SK-N-SH (cell line): ENCODE measurements at regions not wholly inside any gene's neighbourhood (a gene's known extent, or its start where the extent isn't known, plus 50 kb on each side); places are given as distances from the start of the nearest gene placed in this dataset.

Source experiments
- CTCF ChIA-PET: fragments of 300-600, 350-600 bp; formaldehyde crosslinking; extraction: SDS; loops from one replicate; lab custom pipeline; 2021; lab: Yijun Ruan, JAX
- POLR2A ChIA-PET: fragments of 350-600 bp; sonication (Branson Sonifier 250); formaldehyde crosslinking; extraction: SDS; loops from one replicate; lab custom pipeline; 2020; ENCODE audit warnings: antibody characterized with exemption, inconsistent platforms; lab: Yijun Ruan, JAX
- DNase-seq: peaks from one replicate; pipeline ENCODE4 v3.0.0; 2012
- H2AFZ ChIP-seq: fragments of 200-600 bp; sonication (generic); 2 replicates; pipeline ENCODE4 v1.8.1; 2016; ENCODE audit warnings: antibody characterized with exemption, mild to moderate bottlenecking, low read depth
- H3F3A ChIP-seq: fragments of 200-600 bp; sonication (generic); replicated peaks from 2 replicates; pipeline ENCODE3; 2016; ENCODE audit warnings: antibody characterized with exemption, mild to moderate bottlenecking; ENCODE audit not compliant: insufficient read depth
- H3K27ac ChIP-seq, 2 experiments: fragments of 200-500 bp in 1 of 2; fragments of 200-600 bp in 1 of 2; sonication (Bioruptor generic) in 1 of 2; sonication (generic), shearing (Covaris generic) in 1 of 2; 2 replicates each; pipeline versions ENCODE4 v1.5.1 to v1.6.1; 2014 to 2016; ENCODE audit warnings: low read depth in 2 of 2, inconsistent platforms in 1 of 2, low read length in 1 of 2, mild to moderate bottlenecking in 1 of 2, mixed read lengths in 1 of 2
- H3K27me3 ChIP-seq: fragments of 200-600 bp; sonication (generic), shearing (Covaris generic); 2 replicates; pipeline ENCODE4 v1.6.1; 2016; ENCODE audit warnings: mixed run types; ENCODE audit not compliant: insufficient read depth
- H3K36me3 ChIP-seq, 2 experiments: fragments of 200-500 bp in 1 of 2; fragments of 200-600 bp in 1 of 2; sonication (Bioruptor generic) in 1 of 2; sonication (generic) in 1 of 2; replicated peaks in 1 of 2; 2 replicates each; pipeline versions ENCODE3 to v1.5.1; 2014 to 2016; ENCODE audit warnings: low read length in 1 of 2, mild to moderate bottlenecking in 1 of 2; ENCODE audit not compliant: insufficient read depth in 2 of 2, control insufficient read depth in 1 of 2
- H3K4me1 ChIP-seq, 2 experiments: fragments of 200-500 bp in 1 of 2; fragments of 200-600 bp in 1 of 2; sonication (Bioruptor generic) in 1 of 2; sonication (generic), shearing (Covaris generic) in 1 of 2; 2 replicates each; pipeline versions ENCODE4 v1.5.1 to v1.6.1; 2014 to 2016; ENCODE audit warnings: low read depth in 1 of 2, low read length in 1 of 2, mixed run types in 1 of 2; ENCODE audit not compliant: insufficient read depth in 2 of 2, control insufficient read depth in 1 of 2
- H3K4me2 ChIP-seq: fragments of 200-600 bp; sonication (generic), shearing (Covaris generic); 2 replicates; pipeline ENCODE4 v1.6.1; 2017; ENCODE audit warnings: mixed run types
- H3K4me3 ChIP-seq, 2 experiments: fragments of 200-500 bp in 1 of 2; fragments of 200-600 bp in 1 of 2; sonication (Bioruptor generic) in 1 of 2; sonication (generic), shearing (Covaris generic) in 1 of 2; 2 replicates each; pipeline versions ENCODE4 v1.5.1 to v1.8.1; 2014 to 2016; ENCODE audit warnings: low read depth in 2 of 2, inconsistent platforms in 1 of 2, low read length in 1 of 2, mild to moderate bottlenecking in 1 of 2, mixed read lengths in 1 of 2, moderate library complexity in 1 of 2
- H3K79me2 ChIP-seq: fragments of 200-600 bp; sonication (generic); 2 replicates; pipeline ENCODE4 v1.8.1; 2017; ENCODE audit warnings: mild to moderate bottlenecking; ENCODE audit not compliant: insufficient read depth
- H3K9ac ChIP-seq: fragments of 200-600 bp; sonication (generic); 2 replicates; pipeline ENCODE4 v1.6.1; 2017; ENCODE audit warnings: mixed run types
- H3K9me2 ChIP-seq: fragments of 200-600 bp; sonication (generic); 2 replicates; pipeline ENCODE4 v1.6.1; 2017; ENCODE audit warnings: mixed run types
- H3K9me3 ChIP-seq: fragments of 200-600 bp; sonication (generic); 2 replicates; pipeline ENCODE4 v1.6.1; 2017; ENCODE audit warnings: mixed run types, mild to moderate bottlenecking, moderate library complexity
- H4K20me1 ChIP-seq: fragments of 200-600 bp; sonication (generic); 2 replicates; pipeline ENCODE4 v1.6.1; 2017; ENCODE audit warnings: mild to moderate bottlenecking, mixed run types; ENCODE audit not compliant: insufficient read depth
- ELF1 ChIP-seq: IDR thresholded peaks from 2 replicates; pipeline ENCODE4 v1.4.0; 2012
- FOSL2 ChIP-seq: IDR thresholded peaks from 2 replicates; pipeline ENCODE4 v1.4.0; 2012; ENCODE audit warnings: low read depth, mild to moderate bottlenecking, moderate library complexity, borderline replicate concordance
- GABPA ChIP-seq: IDR thresholded peaks from 2 replicates; pipeline ENCODE4 v1.4.0; 2012; ENCODE audit warnings: low read depth, mild to moderate bottlenecking
- JUND ChIP-seq: IDR thresholded peaks from 2 replicates; pipeline ENCODE4 v1.4.0; 2012
- MXI1 ChIP-seq: IDR thresholded peaks from 2 replicates; pipeline ENCODE4 v1.6.1; 2012; ENCODE audit warnings: mild to moderate bottlenecking, low read depth, low read length, improper control_type of control experiment
- NFIC ChIP-seq: IDR thresholded peaks from 2 replicates; pipeline ENCODE4 v1.4.0; 2012; ENCODE audit warnings: borderline replicate concordance
- POLR2AphosphoS5 ChIP-seq: IDR thresholded peaks from 2 replicates; pipeline ENCODE4 v1.6.1; 2012; ENCODE audit warnings: low read depth, low read length
- RCOR1 ChIP-seq: fragments of 150-350 bp; IDR thresholded peaks from 2 replicates; pipeline ENCODE4 v1.6.1; 2017; ENCODE audit warnings: antibody characterized with exemption, low read length
- SMC3 ChIP-seq: IDR thresholded peaks from 2 replicates; pipeline ENCODE4 v1.6.1; 2012; ENCODE audit warnings: low read depth, low read length, improper control_type of control experiment
- TEAD4 ChIP-seq: IDR thresholded peaks from 2 replicates; pipeline ENCODE4 v1.4.0; 2012; ENCODE audit warnings: mild to moderate bottlenecking, borderline replicate concordance; ENCODE audit not compliant: insufficient read depth
- YY1 ChIP-seq: IDR thresholded peaks from 2 replicates; pipeline ENCODE4 v1.4.0; 2012; ENCODE audit warnings: low read depth, mild to moderate bottlenecking
- WGBS: methylation state at CpG from one replicate; pipeline ENCODE4 v1.1.6; 2017; ENCODE audit warnings: low lambda C conversion rate; 5-methylcytosine and 5-hydroxymethylcytosine counted together
- TF ChIP-seq, protein P1 (sequence below): fragments of 150-350 bp; IDR thresholded peaks from 2 replicates; pipeline ENCODE4 v1.6.1; 2016; ENCODE audit warnings: mild to moderate bottlenecking, low read depth, low read length
- TF ChIP-seq, protein P2 (sequence below): IDR thresholded peaks from 2 replicates; pipeline ENCODE4 v1.4.0; 2012; ENCODE audit warnings: low read depth, borderline replicate concordance
- TF ChIP-seq, protein P3 (sequence below): fragments of 200-600 bp; sonication (generic); IDR thresholded peaks from 2 replicates; pipeline ENCODE4 v1.6.1; 2017; ENCODE audit warnings: antibody characterized with exemption, mild to moderate bottlenecking, moderate library complexity
- TF ChIP-seq, protein P4 (sequence below): IDR thresholded peaks from 2 replicates; pipeline ENCODE4 v1.6.1; 2012; ENCODE audit warnings: mild to moderate bottlenecking, low read depth, low read length, moderate library complexity
- TF ChIP-seq, protein P5 (sequence below): IDR thresholded peaks from 2 replicates; pipeline ENCODE4; 2012

DNA sequence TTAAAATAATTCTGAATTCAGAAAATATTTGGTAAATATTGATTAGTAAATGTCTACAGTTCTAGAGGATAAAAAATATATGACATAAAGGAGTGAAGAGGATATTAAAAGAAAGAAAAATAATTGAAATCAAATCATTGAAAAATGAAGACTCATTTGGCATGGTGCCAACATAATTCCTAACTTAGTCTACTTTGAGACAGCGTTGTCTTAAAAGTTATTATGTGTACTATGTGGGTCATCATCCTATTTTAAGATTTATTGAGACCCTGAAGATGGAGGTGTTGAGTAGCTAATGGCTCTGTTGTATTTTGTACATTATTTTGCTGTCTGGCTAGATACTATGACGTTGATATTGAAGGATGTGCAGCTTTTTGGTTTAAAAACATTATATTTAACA lies 156.7 kb upstream of the PTGFR start:
- ChIA-PET CTCF (interaction anchor here (0.7 to 2.5 kb wide), 33 partner anchors 8 to 273 kb away, joined by 3 to 13 read pairs (median 4); no protein-coding TSS in a partner anchor), POLR2A (no interaction called here)

DNA sequence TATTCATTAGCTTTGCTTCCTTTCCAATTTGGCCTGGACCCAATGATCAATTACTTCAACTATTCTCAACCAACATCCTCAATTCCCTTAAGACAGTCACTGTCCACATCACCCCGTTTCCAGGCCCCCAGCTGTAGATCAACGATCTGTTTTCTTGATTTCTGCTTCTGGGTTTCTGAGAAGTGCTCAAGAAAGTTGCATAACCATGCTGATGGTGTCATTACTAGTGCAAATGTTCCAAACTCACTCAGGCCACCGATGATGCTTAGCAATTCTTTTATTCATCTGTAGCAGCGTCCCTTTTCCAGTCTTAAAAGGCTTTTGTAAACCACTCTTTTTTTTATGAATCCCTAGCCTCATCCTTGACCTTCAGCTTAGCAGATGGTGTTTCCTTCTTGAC lies 155.8 kb upstream of the PTGFR start:
- ChIA-PET POLR2A (no interaction called here), CTCF (interaction anchor here (0.7 to 2.5 kb wide), 9 partner anchors 9 to 273 kb away, joined by 3 to 13 read pairs (median 9); no protein-coding TSS in a partner anchor)
- Histone ChIP-seq H3K79me2 (no peaks in the 10 kb centered on the region), H3F3A (peaks cover 16% of the 10 kb centered on the region), H4K20me1 (no peaks in the 10 kb centered on the region), H3K36me3 (no peaks in the 10 kb centered on the region), H3K9ac (no peak overlapping the region), H3K4me3 (no peak overlapping the region), H3K9me2 (no peaks in the 10 kb centered on the region), H3K4me1 (peaks cover 0 to 10% of the 10 kb centered on the region in 2 experiments; a peak in 2 of 4 replicates), H3K27ac (no peak overlapping the region), H3K9me3 (no peaks in the 10 kb centered on the region), H3K4me2 (no peak overlapping the region), H3K27me3 (no peaks in the 10 kb centered on the region), H2AFZ (no peak overlapping the region)
- 64% methylated on average over 4 of the region's 4 CpGs for WGBS
- DNase-seq, result no peak
- TF ChIP-seq JUND (no peak), GABPA (no peak), YY1 (no peak), FOSL2 (no peak), POLR2AphosphoS5 (no peak), ELF1 (no peak), SMC3 (no peak)
- TF ChIP-seq, protein P1, sequence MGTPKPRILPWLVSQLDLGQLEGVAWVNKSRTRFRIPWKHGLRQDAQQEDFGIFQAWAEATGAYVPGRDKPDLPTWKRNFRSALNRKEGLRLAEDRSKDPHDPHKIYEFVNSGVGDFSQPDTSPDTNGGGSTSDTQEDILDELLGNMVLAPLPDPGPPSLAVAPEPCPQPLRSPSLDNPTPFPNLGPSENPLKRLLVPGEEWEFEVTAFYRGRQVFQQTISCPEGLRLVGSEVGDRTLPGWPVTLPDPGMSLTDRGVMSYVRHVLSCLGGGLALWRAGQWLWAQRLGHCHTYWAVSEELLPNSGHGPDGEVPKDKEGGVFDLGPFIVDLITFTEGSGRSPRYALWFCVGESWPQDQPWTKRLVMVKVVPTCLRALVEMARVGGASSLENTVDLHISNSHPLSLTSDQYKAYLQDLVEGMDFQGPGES, result no peak
- TF ChIP-seq, protein P2, sequence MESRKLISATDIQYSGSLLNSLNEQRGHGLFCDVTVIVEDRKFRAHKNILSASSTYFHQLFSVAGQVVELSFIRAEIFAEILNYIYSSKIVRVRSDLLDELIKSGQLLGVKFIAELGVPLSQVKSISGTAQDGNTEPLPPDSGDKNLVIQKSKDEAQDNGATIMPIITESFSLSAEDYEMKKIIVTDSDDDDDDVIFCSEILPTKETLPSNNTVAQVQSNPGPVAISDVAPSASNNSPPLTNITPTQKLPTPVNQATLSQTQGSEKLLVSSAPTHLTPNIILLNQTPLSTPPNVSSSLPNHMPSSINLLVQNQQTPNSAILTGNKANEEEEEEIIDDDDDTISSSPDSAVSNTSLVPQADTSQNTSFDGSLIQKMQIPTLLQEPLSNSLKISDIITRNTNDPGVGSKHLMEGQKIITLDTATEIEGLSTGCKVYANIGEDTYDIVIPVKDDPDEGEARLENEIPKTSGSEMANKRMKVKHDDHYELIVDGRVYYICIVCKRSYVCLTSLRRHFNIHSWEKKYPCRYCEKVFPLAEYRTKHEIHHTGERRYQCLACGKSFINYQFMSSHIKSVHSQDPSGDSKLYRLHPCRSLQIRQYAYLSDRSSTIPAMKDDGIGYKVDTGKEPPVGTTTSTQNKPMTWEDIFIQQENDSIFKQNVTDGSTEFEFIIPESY, result no peak
- TF ChIP-seq, protein P3, sequence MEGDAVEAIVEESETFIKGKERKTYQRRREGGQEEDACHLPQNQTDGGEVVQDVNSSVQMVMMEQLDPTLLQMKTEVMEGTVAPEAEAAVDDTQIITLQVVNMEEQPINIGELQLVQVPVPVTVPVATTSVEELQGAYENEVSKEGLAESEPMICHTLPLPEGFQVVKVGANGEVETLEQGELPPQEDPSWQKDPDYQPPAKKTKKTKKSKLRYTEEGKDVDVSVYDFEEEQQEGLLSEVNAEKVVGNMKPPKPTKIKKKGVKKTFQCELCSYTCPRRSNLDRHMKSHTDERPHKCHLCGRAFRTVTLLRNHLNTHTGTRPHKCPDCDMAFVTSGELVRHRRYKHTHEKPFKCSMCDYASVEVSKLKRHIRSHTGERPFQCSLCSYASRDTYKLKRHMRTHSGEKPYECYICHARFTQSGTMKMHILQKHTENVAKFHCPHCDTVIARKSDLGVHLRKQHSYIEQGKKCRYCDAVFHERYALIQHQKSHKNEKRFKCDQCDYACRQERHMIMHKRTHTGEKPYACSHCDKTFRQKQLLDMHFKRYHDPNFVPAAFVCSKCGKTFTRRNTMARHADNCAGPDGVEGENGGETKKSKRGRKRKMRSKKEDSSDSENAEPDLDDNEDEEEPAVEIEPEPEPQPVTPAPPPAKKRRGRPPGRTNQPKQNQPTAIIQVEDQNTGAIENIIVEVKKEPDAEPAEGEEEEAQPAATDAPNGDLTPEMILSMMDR, result no peak
- TF ChIP-seq, protein P4, sequence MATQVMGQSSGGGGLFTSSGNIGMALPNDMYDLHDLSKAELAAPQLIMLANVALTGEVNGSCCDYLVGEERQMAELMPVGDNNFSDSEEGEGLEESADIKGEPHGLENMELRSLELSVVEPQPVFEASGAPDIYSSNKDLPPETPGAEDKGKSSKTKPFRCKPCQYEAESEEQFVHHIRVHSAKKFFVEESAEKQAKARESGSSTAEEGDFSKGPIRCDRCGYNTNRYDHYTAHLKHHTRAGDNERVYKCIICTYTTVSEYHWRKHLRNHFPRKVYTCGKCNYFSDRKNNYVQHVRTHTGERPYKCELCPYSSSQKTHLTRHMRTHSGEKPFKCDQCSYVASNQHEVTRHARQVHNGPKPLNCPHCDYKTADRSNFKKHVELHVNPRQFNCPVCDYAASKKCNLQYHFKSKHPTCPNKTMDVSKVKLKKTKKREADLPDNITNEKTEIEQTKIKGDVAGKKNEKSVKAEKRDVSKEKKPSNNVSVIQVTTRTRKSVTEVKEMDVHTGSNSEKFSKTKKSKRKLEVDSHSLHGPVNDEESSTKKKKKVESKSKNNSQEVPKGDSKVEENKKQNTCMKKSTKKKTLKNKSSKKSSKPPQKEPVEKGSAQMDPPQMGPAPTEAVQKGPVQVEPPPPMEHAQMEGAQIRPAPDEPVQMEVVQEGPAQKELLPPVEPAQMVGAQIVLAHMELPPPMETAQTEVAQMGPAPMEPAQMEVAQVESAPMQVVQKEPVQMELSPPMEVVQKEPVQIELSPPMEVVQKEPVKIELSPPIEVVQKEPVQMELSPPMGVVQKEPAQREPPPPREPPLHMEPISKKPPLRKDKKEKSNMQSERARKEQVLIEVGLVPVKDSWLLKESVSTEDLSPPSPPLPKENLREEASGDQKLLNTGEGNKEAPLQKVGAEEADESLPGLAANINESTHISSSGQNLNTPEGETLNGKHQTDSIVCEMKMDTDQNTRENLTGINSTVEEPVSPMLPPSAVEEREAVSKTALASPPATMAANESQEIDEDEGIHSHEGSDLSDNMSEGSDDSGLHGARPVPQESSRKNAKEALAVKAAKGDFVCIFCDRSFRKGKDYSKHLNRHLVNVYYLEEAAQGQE, result no peak
- TF ChIP-seq, protein P5, sequence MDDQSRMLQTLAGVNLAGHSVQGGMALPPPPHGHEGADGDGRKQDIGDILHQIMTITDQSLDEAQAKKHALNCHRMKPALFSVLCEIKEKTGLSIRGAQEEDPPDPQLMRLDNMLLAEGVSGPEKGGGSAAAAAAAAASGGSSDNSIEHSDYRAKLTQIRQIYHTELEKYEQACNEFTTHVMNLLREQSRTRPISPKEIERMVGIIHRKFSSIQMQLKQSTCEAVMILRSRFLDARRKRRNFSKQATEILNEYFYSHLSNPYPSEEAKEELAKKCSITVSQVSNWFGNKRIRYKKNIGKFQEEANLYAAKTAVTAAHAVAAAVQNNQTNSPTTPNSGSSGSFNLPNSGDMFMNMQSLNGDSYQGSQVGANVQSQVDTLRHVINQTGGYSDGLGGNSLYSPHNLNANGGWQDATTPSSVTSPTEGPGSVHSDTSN, result no peak

More for the DNA sequence above, 156.7 kb upstream of the PTGFR start:
- no peaks in the 10 kb centered on the region for H3K79me2 ChIP-seq
- no peaks in the 10 kb centered on the region for H3K9me3 ChIP-seq
- 79% methylated on average over 2 of the region's 2 CpGs for WGBS
- no peak overlapping the region for H3K4me2 ChIP-seq
- TF ChIP-seq TEAD4 (no peak), NFIC (peak; percentile 73; the same call in 1 of the 2 replicates), MXI1 (no peak), RCOR1 (no peak)
- TF ChIP-seq, protein P2, result no peak
- no peak overlapping the region for H3K4me3 ChIP-seq
- H3K9ac ChIP-seq, result no peak overlapping the region
- no peaks in the 10 kb centered on the region for H3K9me2 ChIP-seq
- no peak for DNase-seq
- H3K27ac ChIP-seq, result no peak overlapping the region
- H3F3A ChIP-seq, result peaks cover 7% of the 10 kb centered on the region
- peaks cover 0 to 3% of the 10 kb centered on the region in 2 experiments; a peak in 1 of 4 replicates for H3K4me1 ChIP-seq
- H3K27me3 ChIP-seq, result no peaks in the 10 kb centered on the region
- no peaks in the 10 kb centered on the region for H4K20me1 ChIP-seq
- H3K36me3 ChIP-seq, result no peaks in the 10 kb centered on the region
- H2AFZ ChIP-seq, result no peak overlapping the region
